ENCODE measurements at regions not wholly inside any gene's neighbourhood (a gene's known extent, or its start where the extent isn't known, plus 50 kb on each side); places are given as distances from the start of the nearest gene placed in this dataset.

DNA sequence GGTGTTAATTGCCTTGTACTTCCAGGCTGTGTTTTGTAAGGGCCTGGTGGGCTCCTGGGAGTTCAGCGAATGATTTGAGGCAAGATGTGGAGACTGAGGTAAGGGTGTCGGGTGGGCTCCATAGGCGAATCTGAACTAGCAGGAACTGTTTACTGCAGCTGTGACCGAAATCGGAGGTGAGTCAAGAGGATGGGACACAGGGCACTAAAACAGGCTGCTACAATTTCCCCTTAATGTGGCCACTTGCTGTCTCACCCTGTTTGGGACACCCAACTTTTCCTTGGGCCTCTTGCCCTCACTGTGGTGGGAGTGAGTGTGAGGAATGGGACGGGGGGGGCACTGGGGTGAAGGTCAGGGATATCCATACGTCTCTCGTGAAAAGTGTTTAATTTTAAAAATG, 53.9 kb upstream of the MCUR1 start:
- Histone ChIP-seq H3K18ac (ENCODE audit: extremely low read depth, low read length) (no peak overlapping the region), H3K4me3 (ENCODE audit: extremely low read depth in 1 of 4, insufficient read depth in 2 of 4, low read depth in 3 of 4, low read length in 4 of 4) (no peak overlapping the region), H3K14ac (ENCODE audit: insufficient read length) (no peak overlapping the region), H4K5ac (ENCODE audit: insufficient read length, low read depth, low read length) (no peak overlapping the region), H3K4ac (replicated peaks; ENCODE audit: insufficient read length, low read depth, low read length) (no peak overlapping the region), H3K27ac (ENCODE audit: low read depth, low read length) (no peak overlapping the region), H3K23me2 (ENCODE audit: low read depth, low read length) (no peaks in the 10 kb centered on the region; the same call in 1 of the 2 replicates), H3K36me3 (ENCODE audit: control insufficient read depth in 2 of 4, insufficient read depth in 4 of 4, low read length in 3 of 4) (no peaks in the 10 kb centered on the region), H2BK12ac (ENCODE audit: low read depth, low read length) (no peak overlapping the region), H3K4me1 (replicated peaks in 1 of 4; ENCODE audit: control insufficient read depth in 3 of 4, insufficient read depth in 4 of 4, low read length in 3 of 4) (peaks cover 0 to 5% (median under 1%) of the 10 kb centered on the region in 4 experiments; a peak in 2 of 7 replicates), H2BK20ac (ENCODE audit: low read length) (no peak overlapping the region), H4K20me1 (replicated peaks in 1 of 2; ENCODE audit: control insufficient read depth in 1 of 2, insufficient read depth in 2 of 2, low read length in 2 of 2) (no peaks in the 10 kb centered on the region), H3K9me3 (ENCODE audit: insufficient read depth in 2 of 2, low read depth in 1 of 2, low read length in 1 of 2) (no peaks in the 10 kb centered on the region; a peak in 1 of 4 replicates), H4K91ac (replicated peaks; ENCODE audit: insufficient read length, low read length) (no peak overlapping the region), H2BK15ac (ENCODE audit: low read length) (no peak overlapping the region), H3K79me2 (ENCODE audit: control insufficient read depth in 1 of 2, insufficient read depth in 2 of 2, low read length in 2 of 2) (no peaks in the 10 kb centered on the region), H3K56ac (replicated peaks; ENCODE audit: insufficient read length, low read depth, low read length) (no peak overlapping the region), H2AK5ac (ENCODE audit: low read depth, low read length) (no peak overlapping the region), H4K8ac (ENCODE audit: extremely low read depth, insufficient read depth, low read length) (0 out of 2 replicates have a peak overlapping the region, but pooled peaks have one; percentile 46), H3K79me1 (ENCODE audit: low read depth, low read length) (no peaks in the 10 kb centered on the region), H2AFZ (ENCODE audit: low read length) (no peak overlapping the region), H2BK5ac (ENCODE audit: low read depth, low read length) (no peak overlapping the region), H3K23ac (ENCODE audit: insufficient read length) (no peak overlapping the region), H3K4me2 (ENCODE audit: insufficient read depth in 1 of 2, low read depth in 2 of 2, low read length in 2 of 2) (no peak overlapping the region), H3K9ac (replicated peaks in 1 of 4; ENCODE audit: extremely low read depth in 1 of 4, low read depth in 3 of 4, low read length in 3 of 4) (no peak overlapping the region), H3K27me3 (replicated peaks in 1 of 4; ENCODE audit: control insufficient read depth in 3 of 4, extremely low read depth in 1 of 4, insufficient read depth in 3 of 4, low read length in 3 of 4) (peaks cover 0 to 6% (median 6%) of the 10 kb centered on the region in 4 experiments; a peak in 5 of 7 replicates), H2BK120ac (replicated peaks; ENCODE audit: low read depth, low read length) (no peak overlapping the region)
- DNase-seq (ENCODE audit: low read depth in 1 of 2, low spot score in 2 of 2) (no peak), FAIRE-seq (no peak)
- WGBS, 2 experiments (ENCODE audit: extremely low coverage in 1 of 2, insufficient coverage in 1 of 2, insufficient read length in 1 of 2, insufficient replicate concordance in 2 of 2, low coverage in 1 of 2, low lambda C conversion rate in 2 of 2, missing lambda C conversion rate in 1 of 2): 89% methylated on average over 8 of the region's 8 CpGs; no CpG with 5 or more reads in 1 of the 2 experiments
- ChIA-PET CTCF (ENCODE audit: partially characterized antibody) (no interaction called here), POLR2A (ENCODE audit: partially characterized antibody) (no interaction called here)
- no peak for TF ChIP-seq SP2 (IDR thresholded peaks at IDR 0.05; ENCODE audit: low read length)
- TF ChIP-seq, protein P1, sequence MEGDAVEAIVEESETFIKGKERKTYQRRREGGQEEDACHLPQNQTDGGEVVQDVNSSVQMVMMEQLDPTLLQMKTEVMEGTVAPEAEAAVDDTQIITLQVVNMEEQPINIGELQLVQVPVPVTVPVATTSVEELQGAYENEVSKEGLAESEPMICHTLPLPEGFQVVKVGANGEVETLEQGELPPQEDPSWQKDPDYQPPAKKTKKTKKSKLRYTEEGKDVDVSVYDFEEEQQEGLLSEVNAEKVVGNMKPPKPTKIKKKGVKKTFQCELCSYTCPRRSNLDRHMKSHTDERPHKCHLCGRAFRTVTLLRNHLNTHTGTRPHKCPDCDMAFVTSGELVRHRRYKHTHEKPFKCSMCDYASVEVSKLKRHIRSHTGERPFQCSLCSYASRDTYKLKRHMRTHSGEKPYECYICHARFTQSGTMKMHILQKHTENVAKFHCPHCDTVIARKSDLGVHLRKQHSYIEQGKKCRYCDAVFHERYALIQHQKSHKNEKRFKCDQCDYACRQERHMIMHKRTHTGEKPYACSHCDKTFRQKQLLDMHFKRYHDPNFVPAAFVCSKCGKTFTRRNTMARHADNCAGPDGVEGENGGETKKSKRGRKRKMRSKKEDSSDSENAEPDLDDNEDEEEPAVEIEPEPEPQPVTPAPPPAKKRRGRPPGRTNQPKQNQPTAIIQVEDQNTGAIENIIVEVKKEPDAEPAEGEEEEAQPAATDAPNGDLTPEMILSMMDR (IDR thresholded peaks at IDR 0.05; ENCODE audit: control extremely low read depth in 1 of 3, insufficient read depth in 1 of 3, low read depth in 1 of 3, low read length in 3 of 3): no peak
- no peak for TF ChIP-seq TCF12 (IDR thresholded peaks at IDR 0.05; ENCODE audit: low read depth, low read length)
- TF ChIP-seq, protein P2, sequence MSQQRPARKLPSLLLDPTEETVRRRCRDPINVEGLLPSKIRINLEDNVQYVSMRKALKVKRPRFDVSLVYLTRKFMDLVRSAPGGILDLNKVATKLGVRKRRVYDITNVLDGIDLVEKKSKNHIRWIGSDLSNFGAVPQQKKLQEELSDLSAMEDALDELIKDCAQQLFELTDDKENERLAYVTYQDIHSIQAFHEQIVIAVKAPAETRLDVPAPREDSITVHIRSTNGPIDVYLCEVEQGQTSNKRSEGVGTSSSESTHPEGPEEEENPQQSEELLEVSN (IDR thresholded peaks at IDR 0.05): no peak
- TF ChIP-seq PHF8 (conservative IDR thresholded peaks at IDR 0.05; ENCODE audit: low read depth, low read length): no peak
- TF ChIP-seq MAX (IDR thresholded peaks at IDR 0.05): no peak
- TF ChIP-seq EP300 (IDR thresholded peaks at IDR 0.05; ENCODE audit: borderline replicate concordance in 1 of 2, low read depth in 2 of 2, low read length in 2 of 2): no peak
- TF ChIP-seq ATF3 (IDR thresholded peaks at IDR 0.05; ENCODE audit: insufficient read depth, low read depth, low read length): no peak
- no peak for TF ChIP-seq MAFK (IDR thresholded peaks at IDR 0.05; ENCODE audit: low read depth, low read length)
- no peak for TF ChIP-seq SIRT6 (IDR thresholded peaks at IDR 0.05; ENCODE audit: low read length)
